ENCODE measurements at regions not wholly inside any gene's neighbourhood (a gene's known extent, or its start where the extent isn't known, plus 50 kb on each side); places are given as distances from the start of the nearest gene placed in this dataset.

DNA sequence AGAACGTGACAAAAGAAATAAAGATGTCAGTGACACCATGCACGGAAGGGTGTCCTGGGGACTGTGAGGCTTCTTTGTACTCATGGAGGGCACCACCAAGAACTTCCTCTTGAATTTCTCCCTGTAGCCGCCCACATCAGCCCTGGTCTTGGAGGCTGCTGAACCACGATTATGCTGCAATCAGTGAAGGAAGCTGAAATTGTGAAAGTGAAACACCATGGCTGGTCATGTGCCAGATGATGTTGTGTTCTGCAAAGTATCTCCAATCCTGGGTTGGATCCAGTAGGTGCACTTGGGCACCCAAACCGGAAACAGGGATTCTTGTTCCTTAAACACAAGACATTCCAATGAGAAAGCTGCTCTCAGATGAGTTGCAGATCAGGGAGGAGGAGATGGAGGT is 104.4 kb upstream of the GOLGA6L6 start:
- Histone ChIP-seq H3K4me3 (no peak overlapping the region), H3K4me1 (no peaks in the 10 kb centered on the region), H3K27ac (no peak overlapping the region), H3K36me3 (no peaks in the 10 kb centered on the region), H3K27me3 (peaks cover 0 to 10% of the 10 kb centered on the region in 2 donors), H3K9me3 (no peaks in the 10 kb centered on the region)
- intact Hi-C loops (cut with DNase I), result no loop called here
- peak in 1 of 3 donors; percentile 58 for DNase-seq
- WGBS (ENCODE audit: insufficient coverage, low coverage, low lambda C conversion rate, missing lambda C conversion rate), result 29% methylated on average over 5 of the region's 5 CpGs
- TF ChIP-seq POLR2A (IDR thresholded peaks at IDR 0.05), result no peak
- TF ChIP-seq, protein P1, sequence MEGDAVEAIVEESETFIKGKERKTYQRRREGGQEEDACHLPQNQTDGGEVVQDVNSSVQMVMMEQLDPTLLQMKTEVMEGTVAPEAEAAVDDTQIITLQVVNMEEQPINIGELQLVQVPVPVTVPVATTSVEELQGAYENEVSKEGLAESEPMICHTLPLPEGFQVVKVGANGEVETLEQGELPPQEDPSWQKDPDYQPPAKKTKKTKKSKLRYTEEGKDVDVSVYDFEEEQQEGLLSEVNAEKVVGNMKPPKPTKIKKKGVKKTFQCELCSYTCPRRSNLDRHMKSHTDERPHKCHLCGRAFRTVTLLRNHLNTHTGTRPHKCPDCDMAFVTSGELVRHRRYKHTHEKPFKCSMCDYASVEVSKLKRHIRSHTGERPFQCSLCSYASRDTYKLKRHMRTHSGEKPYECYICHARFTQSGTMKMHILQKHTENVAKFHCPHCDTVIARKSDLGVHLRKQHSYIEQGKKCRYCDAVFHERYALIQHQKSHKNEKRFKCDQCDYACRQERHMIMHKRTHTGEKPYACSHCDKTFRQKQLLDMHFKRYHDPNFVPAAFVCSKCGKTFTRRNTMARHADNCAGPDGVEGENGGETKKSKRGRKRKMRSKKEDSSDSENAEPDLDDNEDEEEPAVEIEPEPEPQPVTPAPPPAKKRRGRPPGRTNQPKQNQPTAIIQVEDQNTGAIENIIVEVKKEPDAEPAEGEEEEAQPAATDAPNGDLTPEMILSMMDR (IDR thresholded peaks at IDR 0.05), result no peak
- ATAC-seq, result peak; percentile 43 to 75 (median 46)

DNA sequence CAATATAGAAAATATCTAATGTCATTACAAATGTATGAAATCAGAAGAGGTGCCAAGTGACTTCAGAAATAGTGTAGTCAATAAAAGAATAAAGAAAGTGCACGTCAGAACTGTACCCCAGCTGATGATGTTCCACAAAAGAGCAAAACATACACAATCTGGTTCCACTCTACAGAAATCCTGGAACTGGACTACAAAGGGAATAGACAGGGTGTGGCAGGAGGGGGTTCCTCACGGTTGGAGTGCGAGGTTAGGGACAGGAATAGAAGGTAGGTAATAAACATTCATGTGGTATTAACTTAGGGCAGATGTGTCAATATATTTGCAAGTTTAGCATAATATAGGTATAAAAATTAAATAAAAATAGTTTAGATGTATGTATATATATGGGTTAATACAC is 103.3 kb upstream of the GOLGA6L6 start:
- H3K4me3 ChIP-seq, result no peak overlapping the region
- H3K27me3 ChIP-seq, result peaks cover 0 to 10% of the 10 kb centered on the region in 2 donors
- no peaks in the 10 kb centered on the region for H3K9me3 ChIP-seq
- intact Hi-C loops (cut with DNase I), result no loop called here
- ATAC-seq (no peak), DNase-seq (no peak)
- H3K4me1 ChIP-seq, result no peaks in the 10 kb centered on the region
- H3K27ac ChIP-seq, result no peak overlapping the region
- H3K36me3 ChIP-seq, result no peaks in the 10 kb centered on the region
- TF ChIP-seq POLR2A (IDR thresholded peaks at IDR 0.05), result no peak
- TF ChIP-seq, protein P1 (IDR thresholded peaks at IDR 0.05), result no peak
- 41% methylated on average over 3 of the region's 3 CpGs for WGBS (ENCODE audit: insufficient coverage, low coverage, low lambda C conversion rate, missing lambda C conversion rate)

DNA sequence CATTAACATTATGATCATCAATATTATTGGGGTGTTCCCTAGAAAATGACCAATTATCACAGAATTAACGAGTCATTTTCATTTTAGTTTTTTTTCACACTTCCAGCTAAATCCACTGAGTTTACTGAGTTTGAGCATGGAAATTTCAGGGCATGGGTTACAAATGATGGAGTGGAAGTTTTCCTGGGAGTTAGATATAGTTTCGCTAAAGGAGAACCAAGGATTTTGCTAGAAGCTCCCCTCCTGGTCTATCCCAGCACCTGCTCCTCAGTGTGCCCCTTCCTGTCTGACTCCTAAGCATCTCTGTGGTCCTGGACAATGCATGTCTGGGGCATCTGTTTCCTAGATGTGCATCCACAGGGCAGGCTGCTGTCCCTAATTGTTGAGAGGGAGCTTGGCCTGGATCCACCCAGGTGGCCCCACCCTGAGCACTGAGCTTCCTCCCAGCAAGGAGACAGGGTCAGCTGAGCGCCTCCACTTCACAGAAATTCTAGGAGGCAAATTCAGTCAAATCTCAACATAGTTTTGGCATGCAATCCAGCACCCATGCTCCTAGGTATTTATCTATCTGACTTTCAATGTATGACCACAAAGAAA is 102.3 kb upstream of the GOLGA6L6 start:
- Histone ChIP-seq H3K36me3 (no peaks in the 10 kb centered on the region), H3K4me1 (no peaks in the 10 kb centered on the region), H3K9me3 (no peaks in the 10 kb centered on the region), H3K27me3 (peaks cover 0 to 10% of the 10 kb centered on the region in 2 donors), H3K27ac (no peak overlapping the region), H3K4me3 (no peak overlapping the region)
- TF ChIP-seq, protein P1 (IDR thresholded peaks at IDR 0.05), result no peak
- TF ChIP-seq POLR2A (IDR thresholded peaks at IDR 0.05), result no peak
- intact Hi-C loops (cut with DNase I), result no loop called here
- 38% methylated on average over 3 of the region's 3 CpGs for WGBS (ENCODE audit: insufficient coverage, low coverage, low lambda C conversion rate, missing lambda C conversion rate)
- DNase-seq, result no peak
- no peak for ATAC-seq

DNA sequence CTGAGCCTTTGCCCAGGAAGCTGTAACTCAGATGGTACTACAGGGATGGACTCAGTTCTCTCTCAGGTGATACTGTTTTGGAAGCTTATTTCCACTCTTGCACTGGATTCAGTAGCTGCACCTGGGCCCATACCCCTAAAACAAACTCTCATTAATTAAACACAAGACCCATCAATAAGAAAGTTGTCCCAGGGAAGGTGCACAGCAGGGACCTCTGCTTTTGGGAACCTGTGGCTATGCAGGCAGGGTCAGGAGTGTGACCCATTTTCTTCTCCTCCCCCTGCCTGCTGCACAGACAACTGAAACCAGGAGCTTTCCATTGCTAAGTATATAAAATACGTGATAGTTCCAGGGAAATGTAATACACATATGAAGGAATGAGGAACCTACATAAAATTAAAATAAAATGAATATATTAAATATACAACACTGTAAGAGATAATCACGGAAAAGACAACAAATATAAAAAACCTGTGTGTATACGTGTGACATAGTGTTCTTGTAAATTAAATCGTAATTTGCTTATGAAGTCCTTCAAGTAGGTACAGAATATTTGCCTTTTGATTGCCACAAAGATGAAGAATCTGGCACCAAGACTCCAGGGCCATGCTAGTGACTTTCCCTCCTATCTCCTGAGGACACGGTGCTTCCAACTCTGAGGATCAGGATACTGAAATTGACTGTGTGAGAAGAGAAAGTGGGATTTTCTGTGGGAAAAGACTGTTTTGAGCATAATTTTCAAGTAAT is 101.6 kb upstream of the GOLGA6L6 start:
- Histone ChIP-seq H3K27ac (no peak overlapping the region), H3K4me1 (no peaks in the 10 kb centered on the region), H3K9me3 (no peaks in the 10 kb centered on the region), H3K4me3 (no peak overlapping the region), H3K27me3 (peaks cover 0 to 10% of the 10 kb centered on the region in 2 donors), H3K36me3 (no peaks in the 10 kb centered on the region)
- ATAC-seq, result no peak
- TF ChIP-seq, protein P1 (IDR thresholded peaks at IDR 0.05), result no peak
- no peak for TF ChIP-seq POLR2A (IDR thresholded peaks at IDR 0.05)
- WGBS (ENCODE audit: insufficient coverage, low coverage, low lambda C conversion rate, missing lambda C conversion rate), result 38% methylated on average over 5 of the region's 5 CpGs
- DNase-seq, result no peak
- intact Hi-C loops (cut with DNase I), result no loop called here

Data from right lobe of liver (tissue), 6 donors.